ENCODE measurements at regions not wholly inside any gene's neighbourhood (a gene's known extent, or its start where the extent isn't known, plus 50 kb on each side); places are given as distances from the start of the nearest gene placed in this dataset.

- no peaks in the 10 kb centered on the region for H3K27me3 ChIP-seq (ENCODE audit: insufficient read depth, low read depth, low read length)
- H2AFZ ChIP-seq (ENCODE audit: low read depth, low read length): no peak overlapping the region
- H3F3A ChIP-seq (ENCODE audit: insufficient read depth, low read length, poor library complexity, severe bottlenecking): no peaks in the 10 kb centered on the region
- H3K4me3 ChIP-seq (ENCODE audit: low read length): no peak overlapping the region
- no peak overlapping the region for H3K4me2 ChIP-seq (ENCODE audit: low read length)
- no peak overlapping the region for H3K9ac ChIP-seq (ENCODE audit: low read length)
- H3K9me3 ChIP-seq (ENCODE audit: low read length): no peaks in the 10 kb centered on the region
- H3K79me2 ChIP-seq (replicated peaks; ENCODE audit: insufficient read depth, low read length): no peaks in the 10 kb centered on the region
- TF ChIP-seq EZH2 (IDR thresholded peaks at IDR 0.05; ENCODE audit: borderline replicate concordance, insufficient read depth, low read length, poor library complexity, severe bottlenecking): no peak
- no peak for TF ChIP-seq CTCF (IDR thresholded peaks at IDR 0.05; ENCODE audit: poor library complexity, severe bottlenecking)
- no peak for TF ChIP-seq RAD21 (conservative IDR thresholded peaks at IDR 0.05)
- no peak for TF ChIP-seq REST (IDR thresholded peaks at IDR 0.05; ENCODE audit: borderline replicate concordance)
- no peak for TF ChIP-seq TAF1 (IDR thresholded peaks at IDR 0.05; ENCODE audit: low read depth)
- no peak for TF ChIP-seq MXI1 (conservative IDR thresholded peaks at IDR 0.05; ENCODE audit: poor library complexity, severe bottlenecking)
- no peak for TF ChIP-seq SMC3 (conservative IDR thresholded peaks at IDR 0.05; ENCODE audit: poor library complexity)
- no peak for TF ChIP-seq EP300 (conservative IDR thresholded peaks at IDR 0.05; ENCODE audit: poor library complexity, severe bottlenecking)
- no peak for TF ChIP-seq POLR2AphosphoS5 (IDR thresholded peaks at IDR 0.05)
- H3K9me2 ChIP-seq (ENCODE audit: insufficient read depth, low read length): no peaks in the 10 kb centered on the region
- no peaks in the 10 kb centered on the region for H3K36me3 ChIP-seq (ENCODE audit: insufficient read depth, low read length)
- no peaks in the 10 kb centered on the region for H4K20me1 ChIP-seq (ENCODE audit: insufficient read depth)
- H3K27ac ChIP-seq (ENCODE audit: low read length): no peak overlapping the region
Measured at GRCh38 chr2:8453904-8454302, 228.0 kb upstream of the ID2 start.

DNA sequence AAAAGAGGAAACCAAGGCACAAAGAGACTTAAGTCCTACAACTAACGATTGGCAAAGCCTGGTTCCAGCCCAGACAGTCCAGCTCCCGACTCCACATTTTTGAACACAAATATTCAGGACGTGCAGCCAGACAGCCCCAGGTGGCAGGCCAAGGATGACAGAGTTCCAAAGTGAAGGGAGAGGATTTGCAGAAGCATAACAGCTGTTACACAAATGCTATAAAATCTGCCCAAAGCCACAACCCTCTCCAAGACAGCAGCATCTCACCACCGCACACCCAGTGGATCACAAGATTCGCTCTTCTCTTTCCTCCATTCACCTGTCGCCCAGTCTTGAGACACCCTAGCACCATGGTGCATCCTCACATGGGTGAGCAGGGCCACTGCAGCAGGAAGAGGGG lies 227.1 kb upstream of the ID2 start:
- no peak overlapping the region for H3K4me2 ChIP-seq (ENCODE audit: low read length)
- no peak overlapping the region for H3K4me3 ChIP-seq (ENCODE audit: low read length)
- no peak overlapping the region for H3K27ac ChIP-seq (ENCODE audit: low read length)
- no peak overlapping the region for H2AFZ ChIP-seq (ENCODE audit: low read depth, low read length)
- TF ChIP-seq POLR2AphosphoS5 (IDR thresholded peaks at IDR 0.05) (no peak), MXI1 (conservative IDR thresholded peaks at IDR 0.05; ENCODE audit: poor library complexity, severe bottlenecking) (no peak), SMC3 (conservative IDR thresholded peaks at IDR 0.05; ENCODE audit: poor library complexity) (no peak), RAD21 (conservative IDR thresholded peaks at IDR 0.05) (no peak), EP300 (conservative IDR thresholded peaks at IDR 0.05; ENCODE audit: poor library complexity, severe bottlenecking) (no peak), REST (IDR thresholded peaks at IDR 0.05; ENCODE audit: borderline replicate concordance) (no peak), EZH2 (IDR thresholded peaks at IDR 0.05; ENCODE audit: borderline replicate concordance, insufficient read depth, low read length, poor library complexity, severe bottlenecking) (no peak), CTCF (IDR thresholded peaks at IDR 0.05; ENCODE audit: poor library complexity, severe bottlenecking) (no peak), TAF1 (IDR thresholded peaks at IDR 0.05; ENCODE audit: low read depth) (no peak)
- no peaks in the 10 kb centered on the region for H3K9me2 ChIP-seq (ENCODE audit: insufficient read depth, low read length)
- no peaks in the 10 kb centered on the region for H3K36me3 ChIP-seq (ENCODE audit: insufficient read depth, low read length)
- H3K79me2 ChIP-seq (replicated peaks; ENCODE audit: insufficient read depth, low read length): no peaks in the 10 kb centered on the region
- H4K20me1 ChIP-seq (ENCODE audit: insufficient read depth): no peaks in the 10 kb centered on the region
- no peak overlapping the region for H3K9ac ChIP-seq (ENCODE audit: low read length)
- H3F3A ChIP-seq (ENCODE audit: insufficient read depth, low read length, poor library complexity, severe bottlenecking): no peaks in the 10 kb centered on the region
- no peaks in the 10 kb centered on the region for H3K27me3 ChIP-seq (ENCODE audit: insufficient read depth, low read depth, low read length)
- H3K9me3 ChIP-seq (ENCODE audit: low read length): no peaks in the 10 kb centered on the region

Data from neural cell (in vitro differentiated cells).